OCI-LY3 (cell line): ENCODE measurements at regions not wholly inside any gene's neighbourhood (a gene's known extent, or its start where the extent isn't known, plus 50 kb on each side); places are given as distances from the start of the nearest gene placed in this dataset.
"Not testable (repeated sequence)": the region's sequence is repeated elsewhere in the genome, so short reads cannot be mapped to it uniquely, and the experiment has no call there.

ENCODE experiments used
- EZH2phosphoT487 ChIP-seq: fragments of 200-600 bp; shearing (Covaris generic); IDR thresholded peaks from 2 replicates; pipeline ENCODE4 v1.6.1; 2018; ENCODE audit warnings: antibody characterized with exemption, mixed run types, low read depth
- TF ChIP-seq, protein P1 (sequence below): fragments of 200-600, 300-600 bp; sonication (generic); IDR thresholded peaks from 2 replicates; pipeline ENCODE4 v1.5.1; 2014; ENCODE audit warnings: antibody characterized with exemption, low read length, low read depth

DNA sequence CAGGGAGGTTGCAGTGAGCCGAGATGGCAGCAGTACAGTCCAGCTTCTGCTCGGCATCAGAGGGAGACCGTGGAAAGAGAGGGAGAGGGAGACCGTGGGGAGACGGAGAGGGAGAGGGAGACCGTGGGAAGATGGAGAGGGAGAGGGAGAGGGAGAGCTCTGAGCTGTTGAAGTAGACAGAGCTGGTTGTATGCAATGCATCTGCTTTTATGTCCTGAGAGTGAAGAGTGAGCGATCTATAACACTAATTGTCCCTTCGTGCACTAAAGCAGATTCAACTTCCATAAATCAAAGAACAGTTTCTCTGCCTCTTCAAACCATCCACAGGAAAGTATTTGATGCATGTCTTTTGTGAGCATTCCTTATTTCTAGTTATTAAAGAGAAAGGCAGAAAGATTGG is 300.6 kb downstream of the FLRT2 start:
- TF ChIP-seq, protein P1, sequence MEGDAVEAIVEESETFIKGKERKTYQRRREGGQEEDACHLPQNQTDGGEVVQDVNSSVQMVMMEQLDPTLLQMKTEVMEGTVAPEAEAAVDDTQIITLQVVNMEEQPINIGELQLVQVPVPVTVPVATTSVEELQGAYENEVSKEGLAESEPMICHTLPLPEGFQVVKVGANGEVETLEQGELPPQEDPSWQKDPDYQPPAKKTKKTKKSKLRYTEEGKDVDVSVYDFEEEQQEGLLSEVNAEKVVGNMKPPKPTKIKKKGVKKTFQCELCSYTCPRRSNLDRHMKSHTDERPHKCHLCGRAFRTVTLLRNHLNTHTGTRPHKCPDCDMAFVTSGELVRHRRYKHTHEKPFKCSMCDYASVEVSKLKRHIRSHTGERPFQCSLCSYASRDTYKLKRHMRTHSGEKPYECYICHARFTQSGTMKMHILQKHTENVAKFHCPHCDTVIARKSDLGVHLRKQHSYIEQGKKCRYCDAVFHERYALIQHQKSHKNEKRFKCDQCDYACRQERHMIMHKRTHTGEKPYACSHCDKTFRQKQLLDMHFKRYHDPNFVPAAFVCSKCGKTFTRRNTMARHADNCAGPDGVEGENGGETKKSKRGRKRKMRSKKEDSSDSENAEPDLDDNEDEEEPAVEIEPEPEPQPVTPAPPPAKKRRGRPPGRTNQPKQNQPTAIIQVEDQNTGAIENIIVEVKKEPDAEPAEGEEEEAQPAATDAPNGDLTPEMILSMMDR: not testable (repeated sequence)
- TF ChIP-seq EZH2phosphoT487: not testable (repeated sequence)
